ENCODE measurements at regions not wholly inside any gene's neighbourhood (a gene's known extent, or its start where the extent isn't known, plus 50 kb on each side); places are given as distances from the start of the nearest gene placed in this dataset.

DNA sequence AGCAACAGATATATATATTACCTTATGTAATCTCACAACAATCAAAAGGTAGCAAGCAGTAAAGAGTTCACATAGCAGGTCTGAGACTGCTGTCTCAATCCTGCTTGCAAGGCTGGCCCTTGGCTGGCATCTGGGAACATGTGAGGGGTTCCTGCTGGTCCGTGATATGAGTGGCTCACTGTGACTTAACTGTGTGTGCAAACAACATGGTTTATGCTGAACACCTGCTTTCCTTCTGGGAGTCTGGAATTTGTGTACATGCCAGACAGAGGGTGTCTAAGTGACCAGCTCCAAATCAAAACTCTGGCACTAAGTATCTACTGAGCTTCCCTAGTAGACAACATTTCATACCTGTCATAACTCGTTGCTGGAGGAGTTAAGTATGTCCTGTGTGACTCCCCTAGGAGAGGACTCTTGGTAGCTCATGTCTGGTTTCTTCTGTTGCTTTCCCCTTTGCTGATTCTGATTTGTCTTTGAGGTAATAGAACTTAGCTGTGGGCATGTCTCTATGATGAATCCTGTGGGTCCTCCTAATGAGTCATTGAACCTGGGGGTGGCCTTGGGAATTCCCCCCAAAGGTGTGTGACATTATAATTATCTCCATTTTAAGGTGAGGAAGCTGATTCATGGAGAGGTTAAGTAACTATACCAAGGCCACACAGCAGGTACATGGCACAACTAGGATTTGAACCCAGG, 131.6 kb upstream of the NEDD9 start:
- TF ChIP-seq, protein P1, sequence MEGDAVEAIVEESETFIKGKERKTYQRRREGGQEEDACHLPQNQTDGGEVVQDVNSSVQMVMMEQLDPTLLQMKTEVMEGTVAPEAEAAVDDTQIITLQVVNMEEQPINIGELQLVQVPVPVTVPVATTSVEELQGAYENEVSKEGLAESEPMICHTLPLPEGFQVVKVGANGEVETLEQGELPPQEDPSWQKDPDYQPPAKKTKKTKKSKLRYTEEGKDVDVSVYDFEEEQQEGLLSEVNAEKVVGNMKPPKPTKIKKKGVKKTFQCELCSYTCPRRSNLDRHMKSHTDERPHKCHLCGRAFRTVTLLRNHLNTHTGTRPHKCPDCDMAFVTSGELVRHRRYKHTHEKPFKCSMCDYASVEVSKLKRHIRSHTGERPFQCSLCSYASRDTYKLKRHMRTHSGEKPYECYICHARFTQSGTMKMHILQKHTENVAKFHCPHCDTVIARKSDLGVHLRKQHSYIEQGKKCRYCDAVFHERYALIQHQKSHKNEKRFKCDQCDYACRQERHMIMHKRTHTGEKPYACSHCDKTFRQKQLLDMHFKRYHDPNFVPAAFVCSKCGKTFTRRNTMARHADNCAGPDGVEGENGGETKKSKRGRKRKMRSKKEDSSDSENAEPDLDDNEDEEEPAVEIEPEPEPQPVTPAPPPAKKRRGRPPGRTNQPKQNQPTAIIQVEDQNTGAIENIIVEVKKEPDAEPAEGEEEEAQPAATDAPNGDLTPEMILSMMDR (IDR thresholded peaks at IDR 0.05), result no peak
- TF ChIP-seq POLR2A (IDR thresholded peaks at IDR 0.05), result no peak
